Neutrophil (primary cell): ENCODE measurements at regions not wholly inside any gene's neighbourhood (a gene's known extent, or its start where the extent isn't known, plus 50 kb on each side); places are given as distances from the start of the nearest gene placed in this dataset.
"Not testable (repeated sequence)": the region's sequence is repeated elsewhere in the genome, so short reads cannot be mapped to it uniquely, and the experiment has no call there.

ENCODE experiments used
- H3K27ac ChIP-seq: fragments of 200-600 bp; sonication (generic); 2 replicates; pipeline ENCODE4 v1.5.1; 2016; ENCODE audit warnings: mild to moderate bottlenecking, moderate library complexity
- H3K27me3 ChIP-seq: fragments of 200-600 bp; sonication (generic); 2 replicates; pipeline ENCODE4 v1.6.0; 2016; ENCODE audit warnings: mild to moderate bottlenecking
- H3K36me3 ChIP-seq: fragments of 200-600 bp; sonication (generic); 2 replicates; pipeline ENCODE4 v1.5.1; 2017
- H3K4me1 ChIP-seq, 2 experiments: fragments of 200-600 bp in 1 of 2; sonication (generic) in 1 of 2; 1 replicate in 1 of 2; 2 replicates in 1 of 2; pipeline versions ENCODE4 v1.5.1 to v1.6.1; 2013 to 2016; ENCODE audit warnings: low read depth in 1 of 2, low read length in 1 of 2, mild to moderate bottlenecking in 1 of 2, moderate library complexity in 1 of 2; ENCODE audit not compliant: control insufficient read depth in 1 of 2, insufficient read depth in 1 of 2
- H3K4me3 ChIP-seq, 2 experiments: fragments of 200-600 bp in 1 of 2; sonication (generic) in 1 of 2; 1 replicate in 1 of 2; 2 replicates in 1 of 2; pipeline ENCODE4 v1.5.1; 2013 to 2016; ENCODE audit warnings: low read depth in 1 of 2, low read length in 1 of 2, mild to moderate bottlenecking in 1 of 2, moderate library complexity in 1 of 2
- H3K9me3 ChIP-seq: fragments of 200-600 bp; sonication (generic); 2 replicates; pipeline ENCODE4 v1.5.1; 2016
- CTCF ChIP-seq: fragments of 200-600 bp; sonication (generic); IDR thresholded peaks from 2 replicates; pipeline ENCODE4 v1.5.1; 2016; ENCODE audit warnings: antibody characterized with exemption

- no peak for TF ChIP-seq CTCF
- H3K4me1 ChIP-seq = no peaks in the 10 kb centered on the region
- H3K27ac ChIP-seq = no peak overlapping the region
- H3K4me3 ChIP-seq = no peak overlapping the region
- no peaks in the 10 kb centered on the region for H3K36me3 ChIP-seq
- no peaks in the 10 kb centered on the region for H3K27me3 ChIP-seq
- H3K9me3 ChIP-seq = no peaks in the 10 kb centered on the region
These were observed 456.2 kb upstream of the MIR17HG start for GRCh38 chr13:90891329-90891728.

DNA sequence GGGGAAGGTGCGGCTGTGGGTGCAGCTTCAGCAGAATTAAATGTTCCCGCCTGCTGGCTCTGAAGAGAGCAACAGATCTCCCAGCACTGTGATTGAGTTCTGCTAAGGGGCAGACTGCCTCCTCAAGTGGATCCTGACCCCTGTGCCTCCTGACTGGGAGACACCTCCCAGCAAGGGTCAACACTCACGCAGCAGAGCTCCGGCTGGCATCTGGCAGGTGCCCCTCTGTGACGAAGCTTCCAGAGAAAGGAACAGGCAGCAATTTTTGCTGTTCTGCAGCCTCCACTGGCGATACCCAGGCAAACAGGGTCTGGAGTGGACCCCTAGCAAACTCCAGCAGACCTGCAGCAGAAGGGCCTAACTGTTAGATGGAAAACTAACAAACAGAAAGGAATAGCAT, 454.3 kb upstream of the MIR17HG start:
- not testable (repeated sequence) for H3K27me3 ChIP-seq, H3K9me3 ChIP-seq, H3K36me3 ChIP-seq, H3K4me1 ChIP-seq, H3K4me3 ChIP-seq, H3K27ac ChIP-seq

DNA sequence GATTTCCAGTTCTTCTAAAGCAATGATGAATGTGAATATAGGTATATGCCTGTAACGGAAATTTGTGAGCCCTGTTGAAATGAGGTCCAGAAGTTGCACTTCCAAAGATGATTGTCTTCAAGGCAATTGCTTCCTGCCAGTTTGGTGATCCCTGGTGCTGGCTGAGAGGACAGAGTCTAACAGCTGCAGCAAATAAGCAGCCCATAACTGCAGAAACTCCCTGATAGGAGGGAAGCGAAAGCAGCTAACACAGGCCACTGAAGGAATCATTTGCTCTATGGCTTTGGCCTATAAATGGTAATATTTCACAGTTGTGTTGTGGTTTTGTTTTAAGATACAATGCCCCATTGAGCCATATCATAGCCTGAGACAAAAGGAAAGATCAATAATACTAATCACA, 451.5 kb upstream of the MIR17HG start:
- Histone ChIP-seq H3K27me3 (no peaks in the 10 kb centered on the region), H3K4me1 (no peaks in the 10 kb centered on the region), H3K27ac (no peak overlapping the region), H3K9me3 (no peaks in the 10 kb centered on the region), H3K4me3 (no peak overlapping the region), H3K36me3 (no peaks in the 10 kb centered on the region)
- no peak for TF ChIP-seq CTCF

GRCh38 chr13:90898811-90899210, 448.7 kb upstream of the MIR17HG start:
- Histone ChIP-seq H3K27ac (no peak overlapping the region), H3K27me3 (no peaks in the 10 kb centered on the region), H3K4me1 (no peaks in the 10 kb centered on the region), H3K9me3 (no peaks in the 10 kb centered on the region), H3K36me3 (no peaks in the 10 kb centered on the region), H3K4me3 (no peak overlapping the region)
- TF ChIP-seq CTCF = no peak

- H3K4me3 ChIP-seq = no peak overlapping the region
These were observed 448.1 kb upstream of the MIR17HG start for GRCh38 chr13:90899416-90899815.

GRCh38 chr13:90902255-90902654, 445.2 kb upstream of the MIR17HG start:
- Histone ChIP-seq H3K36me3 (no peaks in the 10 kb centered on the region), H3K27ac (no peak overlapping the region), H3K27me3 (no peaks in the 10 kb centered on the region), H3K9me3 (no peaks in the 10 kb centered on the region), H3K4me3 (no peak overlapping the region), H3K4me1 (no peaks in the 10 kb centered on the region)
- no peak for TF ChIP-seq CTCF

More at GRCh38 chr13:90899416-90899815, 448.1 kb upstream of the MIR17HG start:
- H3K36me3 ChIP-seq = no peaks in the 10 kb centered on the region
- TF ChIP-seq CTCF = no peak
- no peaks in the 10 kb centered on the region for H3K27me3 ChIP-seq
- H3K4me1 ChIP-seq = no peaks in the 10 kb centered on the region
- no peak overlapping the region for H3K27ac ChIP-seq
- no peaks in the 10 kb centered on the region for H3K9me3 ChIP-seq
